ENCODE measurements at regions not wholly inside any gene's neighbourhood (a gene's known extent, or its start where the extent isn't known, plus 50 kb on each side); places are given as distances from the start of the nearest gene placed in this dataset.

GRCh38 chr11:119788096-119788883 is 59.3 kb upstream of the NECTIN1 start:
- no peak for DNase-seq

GRCh38 chr11:119787074-119787461 is 58.1 kb upstream of the NECTIN1 start:
- DNase-seq, result no peak

GRCh38 chr11:119786431-119787073 is 57.6 kb upstream of the NECTIN1 start:
- no peak for DNase-seq

GRCh38 chr11:119785131-119785530 is 56.1 kb upstream of the NECTIN1 start:
- DNase-seq, result no peak

GRCh38 chr11:119784421-119784820 is 55.4 kb upstream of the NECTIN1 start:
- DNase-seq, result no peak

- no peak for DNase-seq
Observed at GRCh38 chr11:119783466-119784400, 54.7 kb upstream of the NECTIN1 start.

- DNase-seq, result no peak
Observed at GRCh38 chr11:119782739-119783072, 53.7 kb upstream of the NECTIN1 start.

- no peak for DNase-seq
Observed at GRCh38 chr11:119782006-119782738, 53.2 kb upstream of the NECTIN1 start.

GRCh38 chr11:119780222-119780953 is 51.4 kb upstream of the NECTIN1 start:
- DNase-seq, result no peak

GRCh38 chr11:119779195-119780071 is 50.4 kb upstream of the NECTIN1 start:
- no peak for DNase-seq

All from NCI-H1694 (cell line).